Fibroblast of the aortic adventitia (primary cell): ENCODE measurements at regions not wholly inside any gene's neighbourhood (a gene's known extent, or its start where the extent isn't known, plus 50 kb on each side); places are given as distances from the start of the nearest gene placed in this dataset.

Source experiments
- DNase-seq: peaks from one replicate; pipeline ENCODE4 v3.0.0-alpha.2; 2010; ENCODE audit warnings: low read depth
- H3K4me3 ChIP-seq: 2 replicates; pipeline ENCODE4 v1.5.1; 2011; ENCODE audit warnings: low read depth, mild to moderate bottlenecking, control low read depth, low read length, moderate library complexity
- CTCF ChIP-seq: IDR thresholded peaks from 2 replicates; pipeline ENCODE4 v1.5.1; 2011; ENCODE audit warnings: mild to moderate bottlenecking, low read length, control low read depth, inconsistent platforms; ENCODE audit not compliant: insufficient read depth

GRCh38 chr20:40920291-40920690 is 108.3 kb upstream of the TOP1 start:
- no peak for DNase-seq
- no peak for TF ChIP-seq CTCF
- no peak overlapping the region for H3K4me3 ChIP-seq

GRCh38 chr20:40922865-40923264 is 105.8 kb upstream of the TOP1 start:
- no peak for TF ChIP-seq CTCF
- H3K4me3 ChIP-seq = no peak overlapping the region
- DNase-seq = no peak

GRCh38 chr20:40925829-40926510 is 102.7 kb upstream of the TOP1 start:
- TF ChIP-seq CTCF = no peak
- no peak for DNase-seq
- no peak overlapping the region for H3K4me3 ChIP-seq

- TF ChIP-seq CTCF = no peak
- no peak overlapping the region for H3K4me3 ChIP-seq
- no peak for DNase-seq
Measured at GRCh38 chr20:40926928-40927327, 101.7 kb upstream of the TOP1 start.

GRCh38 chr20:40930561-40930960 is 98.1 kb upstream of the TOP1 start:
- no peak for DNase-seq
- no peak for TF ChIP-seq CTCF
- H3K4me3 ChIP-seq = no peak overlapping the region

GRCh38 chr20:40931410-40932044 is 97.1 kb upstream of the TOP1 start:
- TF ChIP-seq CTCF = no peak
- DNase-seq = no peak
- no peak overlapping the region for H3K4me3 ChIP-seq
